Small intestine (tissue), 7 donors: ENCODE measurements at regions not wholly inside any gene's neighbourhood (a gene's known extent, or its start where the extent isn't known, plus 50 kb on each side); places are given as distances from the start of the nearest gene placed in this dataset.

Experiments
- DNase-seq, 2 donors: peaks; one replicate each; pipeline versions ENCODE4 v3.0.0 to v3.0.0-alpha.2; 2013
- FAIRE-seq: peaks from 2 replicates; lab custom pipeline; 2012; peaks lifted over from hg19 to GRCh38; lab: Jason Lieb, UNC
- H3K27ac ChIP-seq, 3 donors: one replicate each; pipeline ENCODE4 v1.5.1; 2013; ENCODE audit warnings: low read length in 2 of 3, mild to moderate bottlenecking in 2 of 3, control low read depth in 1 of 3, inconsistent platforms in 1 of 3, low read depth in 1 of 3, moderate library complexity in 1 of 3
- H3K27me3 ChIP-seq, 3 donors: one replicate each; pipeline ENCODE4 v1.6.1; 2013; ENCODE audit warnings: low read length in 3 of 3, inconsistent platforms in 1 of 3; ENCODE audit not compliant: control insufficient read depth in 3 of 3, insufficient read depth in 3 of 3
- H3K36me3 ChIP-seq, 3 donors: one replicate each; pipeline ENCODE4 v1.6.1; 2013; ENCODE audit warnings: low read length in 3 of 3, inconsistent platforms in 1 of 3, low read depth in 1 of 3, mild to moderate bottlenecking in 1 of 3, moderate library complexity in 1 of 3; ENCODE audit not compliant: control insufficient read depth in 3 of 3, insufficient read depth in 2 of 3
- H3K4me1 ChIP-seq, 3 donors: one replicate each; pipeline ENCODE4 v1.6.1; 2013; ENCODE audit warnings: low read length in 2 of 3, inconsistent platforms in 1 of 3, low read depth in 1 of 3, mild to moderate bottlenecking in 1 of 3, moderate library complexity in 1 of 3; ENCODE audit not compliant: control insufficient read depth in 3 of 3, insufficient read depth in 2 of 3
- H3K4me3 ChIP-seq, 3 donors: one replicate each; pipeline ENCODE4 v1.5.1; 2013; ENCODE audit warnings: low read length in 3 of 3, control low read depth in 1 of 3, inconsistent platforms in 1 of 3, low read depth in 1 of 3, mild to moderate bottlenecking in 1 of 3, moderate library complexity in 1 of 3
- H3K9me3 ChIP-seq, 2 donors: one replicate each; pipeline ENCODE4 v1.6.1; 2013; ENCODE audit warnings: low read depth in 1 of 2, low read length in 1 of 2; ENCODE audit not compliant: control insufficient read depth in 2 of 2, insufficient read depth in 1 of 2
- WGBS, 3 donors: extraction: QIAGEN DNeasy Blood & Tissue Kit; methylation state at CpG; one replicate each; pipeline ENCODE4 v1.1.7; 2013; 5-methylcytosine and 5-hydroxymethylcytosine counted together
- donor health status: healthy with polysubstance abuse.
- donor health status: control.
- donor health status: control.
- donor health status: Bipolar disorder and iron deficiency.
- donor health status: healthy.

DNA sequence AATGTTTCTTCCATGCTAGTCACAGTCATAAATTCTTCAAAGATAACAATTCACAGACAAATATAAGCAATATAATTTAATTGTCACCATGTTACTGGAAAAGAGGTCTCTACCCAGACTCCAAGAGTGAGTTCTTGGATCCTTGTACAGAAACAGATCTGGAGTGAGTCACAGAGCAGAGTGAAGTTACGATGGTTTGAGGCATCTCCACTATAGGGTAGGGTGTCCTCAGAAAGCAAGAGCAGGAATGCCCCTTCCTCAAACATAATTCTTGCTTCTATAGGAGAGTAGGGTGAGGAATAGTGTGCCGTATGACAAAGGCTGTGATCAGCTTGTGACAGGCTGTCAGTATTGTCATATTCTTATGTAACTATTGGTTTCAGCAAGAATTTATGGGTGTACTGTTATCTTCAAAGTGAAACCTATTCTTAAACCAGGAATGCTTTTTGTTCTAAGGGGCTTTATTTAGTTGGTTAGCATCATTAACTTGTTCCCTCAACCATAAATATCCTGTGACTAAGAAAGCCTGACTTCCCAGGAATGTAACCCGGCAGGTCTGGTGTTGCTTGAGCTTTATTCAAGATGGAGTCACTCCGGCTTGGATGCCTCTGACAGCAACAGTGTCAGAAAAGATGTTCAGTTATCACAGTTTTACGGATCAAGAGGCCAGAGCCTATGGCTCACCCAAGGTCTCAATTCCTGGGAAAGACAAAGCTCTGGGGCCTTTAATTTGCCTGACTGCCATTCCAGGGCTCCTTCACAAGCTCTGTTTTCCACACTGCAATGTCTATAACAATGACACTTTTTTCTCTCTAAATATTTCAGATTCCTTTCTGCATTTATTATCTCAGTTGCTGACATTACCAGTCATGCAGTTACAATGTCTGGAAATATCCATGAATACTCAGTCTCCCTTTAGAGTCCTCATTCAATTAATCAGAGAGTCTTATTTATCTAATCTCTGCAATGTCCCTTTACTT is 298.6 kb downstream of the C6orf118 start:
- peaks cover 6 to 13% of the 10 kb centered on the region in 2 donors for H3K9me3 ChIP-seq
- WGBS, 3 donors = 58 to 74% (median 70%) methylated on average over 5 of the region's 5 CpGs
- no peak for FAIRE-seq

DNA sequence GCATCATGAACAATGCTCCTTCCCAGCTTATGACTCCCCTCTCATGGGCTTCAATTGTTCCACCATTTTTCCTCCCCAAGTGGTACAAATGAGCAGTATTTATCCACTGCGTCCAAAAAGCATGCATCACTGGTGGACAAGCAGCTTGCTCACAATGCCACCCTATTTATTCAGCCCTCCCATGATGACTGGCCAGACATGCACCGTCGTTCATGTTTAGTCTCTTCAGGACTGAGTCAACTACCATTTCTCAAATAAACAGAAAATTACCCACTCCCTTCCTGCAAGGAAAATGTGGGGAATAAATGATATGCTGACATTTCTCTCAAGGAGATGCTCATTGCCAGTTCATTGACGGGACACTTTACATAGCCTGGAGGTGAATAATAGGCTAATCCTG is 300.4 kb downstream of the C6orf118 start:
- FAIRE-seq = no peak
- H3K27me3 ChIP-seq = no peaks in the 10 kb centered on the region

More for the DNA sequence above, 298.6 kb downstream of the C6orf118 start:
- Histone ChIP-seq H3K4me1 (no peaks in the 10 kb centered on the region), H3K36me3 (no peaks in the 10 kb centered on the region), H3K27ac (no peak overlapping the region), H3K4me3 (no peak overlapping the region), H3K27me3 (no peaks in the 10 kb centered on the region)
- DNase-seq = no peak

DNA sequence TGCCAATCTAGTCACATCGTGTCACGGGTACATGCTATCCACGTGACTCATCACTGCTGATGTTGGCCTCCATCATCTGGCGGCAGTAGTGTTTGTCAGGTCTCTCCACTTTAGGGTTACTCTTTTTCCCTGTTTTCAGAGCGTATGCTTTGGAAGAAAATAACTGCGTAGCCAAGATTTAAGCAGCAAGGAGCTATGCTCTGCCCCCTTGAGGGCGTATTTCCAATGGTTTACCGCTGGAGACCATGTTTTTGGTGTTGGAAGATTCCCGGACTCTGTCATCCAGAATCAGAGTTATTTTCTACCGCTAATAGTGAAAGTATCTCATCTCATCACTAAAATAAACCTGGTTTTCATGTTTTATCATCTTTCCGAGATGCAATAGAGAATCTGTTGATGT is 306.5 kb downstream of the C6orf118 start:
- H3K9me3 ChIP-seq = peaks cover 6 to 33% of the 10 kb centered on the region in 2 donors
- DNase-seq = no peak
- H3K27me3 ChIP-seq = no peaks in the 10 kb centered on the region
- WGBS, 3 donors = 78% methylated on average over 11 of the region's 11 CpGs
- H3K4me1 ChIP-seq = no peaks in the 10 kb centered on the region
- H3K36me3 ChIP-seq = no peaks in the 10 kb centered on the region
- no peak for FAIRE-seq
- H3K27ac ChIP-seq = no peak overlapping the region
- H3K4me3 ChIP-seq = no peak overlapping the region

More for the DNA sequence above, 300.4 kb downstream of the C6orf118 start:
- Histone ChIP-seq H3K27ac (no peak overlapping the region), H3K4me3 (no peak overlapping the region), H3K36me3 (no peaks in the 10 kb centered on the region), H3K4me1 (no peaks in the 10 kb centered on the region), H3K9me3 (peaks cover 6 to 16% of the 10 kb centered on the region in 2 donors)
- no peak for DNase-seq
- 79 to 88% (median 86%) methylated on average over 4 of the region's 4 CpGs for WGBS, 3 donors

DNA sequence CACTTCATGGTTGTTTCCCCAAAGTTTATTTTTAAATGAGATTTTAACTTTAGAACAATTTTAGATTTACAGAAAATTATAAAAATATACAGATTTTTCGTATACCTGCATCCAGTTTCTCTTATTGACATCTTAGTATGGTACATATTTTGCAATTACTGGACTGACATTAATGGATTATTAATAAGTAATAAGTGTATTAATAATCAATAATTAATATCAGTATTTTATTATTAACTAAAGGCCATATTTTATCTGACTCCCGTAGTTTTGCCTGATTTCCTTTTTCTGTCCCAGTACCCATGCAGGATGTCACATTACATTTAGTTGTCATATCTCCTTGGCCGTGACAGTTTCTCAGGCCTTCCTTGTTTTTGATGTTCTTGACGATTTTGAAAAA is 307.0 kb downstream of the C6orf118 start:
- no peak for FAIRE-seq
- Histone ChIP-seq H3K27ac (no peak overlapping the region), H3K27me3 (no peaks in the 10 kb centered on the region), H3K4me3 (no peak overlapping the region), H3K36me3 (no peaks in the 10 kb centered on the region), H3K9me3 (peaks cover 6 to 33% of the 10 kb centered on the region in 2 donors), H3K4me1 (no peaks in the 10 kb centered on the region)
- no peak for DNase-seq
- WGBS, 3 donors = 80 to 87% (median 83%) methylated on average over 4 of the region's 4 CpGs

DNA sequence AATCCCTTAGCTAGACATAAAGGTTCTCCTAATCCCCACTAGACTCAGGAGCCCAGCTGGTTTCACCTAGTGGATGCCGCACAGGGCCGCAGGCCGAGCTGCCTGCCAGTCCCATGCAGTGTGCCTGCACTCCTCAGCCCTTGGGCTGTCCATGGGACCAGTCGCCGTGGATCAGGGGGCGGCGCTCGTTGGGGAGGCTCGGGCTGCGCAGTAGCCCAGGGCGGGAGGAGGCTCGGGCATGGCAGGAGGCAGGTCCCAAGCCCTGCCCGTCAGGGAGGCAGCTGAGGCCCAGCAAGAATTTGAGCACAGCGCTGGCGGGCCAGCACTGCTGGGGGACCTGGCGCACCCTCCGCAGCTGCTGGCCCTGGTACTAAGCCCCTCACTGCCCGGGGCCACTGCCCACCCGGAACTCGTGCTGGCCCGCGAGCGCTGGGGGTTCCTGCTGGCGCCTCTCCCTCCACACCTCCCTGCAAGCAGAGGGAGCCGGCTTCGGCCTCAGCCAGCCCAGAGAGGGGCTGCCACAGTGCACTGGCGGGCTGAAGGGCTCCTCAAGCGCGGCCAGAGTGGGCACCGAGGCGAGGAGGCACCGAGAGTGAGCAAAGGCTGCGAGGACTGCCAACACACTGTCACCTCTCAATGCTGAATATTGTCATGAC is 307.8 kb downstream of the C6orf118 start:
- no peak for FAIRE-seq

DNA sequence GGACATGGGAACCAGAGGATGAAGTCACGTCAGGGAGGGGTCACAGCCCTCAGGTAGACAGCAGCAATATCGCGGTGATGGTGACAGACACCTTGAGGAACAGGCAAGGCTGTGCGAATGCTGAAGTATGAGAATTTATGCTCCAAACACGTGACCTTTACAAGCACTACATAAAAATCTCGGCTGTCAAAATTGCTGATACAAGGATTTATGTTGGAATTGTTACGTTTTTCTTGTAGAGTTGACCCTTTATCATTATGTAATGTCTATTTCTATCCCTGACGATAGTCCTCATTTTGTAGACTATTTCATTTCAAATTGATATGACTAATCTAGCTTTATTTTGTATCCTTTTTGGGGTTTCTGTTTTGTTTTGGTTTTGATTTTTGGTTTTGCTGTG is 311.1 kb downstream of the C6orf118 start:
- DNase-seq = no peak
- no peaks in the 10 kb centered on the region for H3K27me3 ChIP-seq
- FAIRE-seq = no peak
- H3K9me3 ChIP-seq = peaks cover 5 to 20% of the 10 kb centered on the region in 2 donors
- no peak overlapping the region for H3K4me3 ChIP-seq
- H3K36me3 ChIP-seq = no peaks in the 10 kb centered on the region
- H3K4me1 ChIP-seq = no peaks in the 10 kb centered on the region
- WGBS, 3 donors = 79 to 88% (median 80%) methylated on average over 8 of the region's 8 CpGs
- H3K27ac ChIP-seq = no peak overlapping the region

More for the DNA sequence above, 307.8 kb downstream of the C6orf118 start:
- no peaks in the 10 kb centered on the region for H3K27me3 ChIP-seq
- no peak overlapping the region for H3K27ac ChIP-seq
- peaks cover 7 to 27% of the 10 kb centered on the region in 2 donors for H3K9me3 ChIP-seq
- WGBS, 3 donors = 89 to 94% (median 92%) methylated on average over 25 to 33 of the region's 33 CpGs
- no peaks in the 10 kb centered on the region for H3K4me1 ChIP-seq
- H3K4me3 ChIP-seq = no peak overlapping the region
- DNase-seq = no peak
- no peaks in the 10 kb centered on the region for H3K36me3 ChIP-seq

DNA sequence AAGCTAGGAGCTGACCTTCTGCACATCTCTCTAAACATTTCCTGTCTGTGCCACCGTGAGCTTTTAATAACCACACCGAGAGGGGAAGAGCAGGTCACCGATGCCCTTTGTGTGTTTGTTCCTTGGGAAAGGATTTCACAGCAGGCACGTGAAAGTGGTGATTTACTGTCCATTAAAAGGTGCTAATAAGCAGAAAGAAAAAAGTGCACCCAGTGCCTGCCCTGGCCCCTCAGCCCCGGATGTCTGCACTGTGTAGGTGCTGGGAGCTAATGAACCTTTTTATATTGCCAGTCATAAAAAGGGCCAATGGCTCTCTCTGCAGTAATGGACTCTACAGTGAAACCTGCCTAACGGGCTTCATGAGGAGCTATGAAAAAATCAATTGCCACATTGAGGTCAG is 312.6 kb downstream of the C6orf118 start:
- FAIRE-seq (no peak), DNase-seq (no peak)
- no peaks in the 10 kb centered on the region for H3K27me3 ChIP-seq
- no peaks in the 10 kb centered on the region for H3K4me1 ChIP-seq
- H3K4me3 ChIP-seq = no peak overlapping the region
- H3K27ac ChIP-seq = no peak overlapping the region
- WGBS, 3 donors = 39 to 63% (median 42%) methylated on average over 6 of the region's 6 CpGs
- H3K9me3 ChIP-seq = peaks cover 5 to 15% of the 10 kb centered on the region in 2 donors
- H3K36me3 ChIP-seq = no peaks in the 10 kb centered on the region

DNA sequence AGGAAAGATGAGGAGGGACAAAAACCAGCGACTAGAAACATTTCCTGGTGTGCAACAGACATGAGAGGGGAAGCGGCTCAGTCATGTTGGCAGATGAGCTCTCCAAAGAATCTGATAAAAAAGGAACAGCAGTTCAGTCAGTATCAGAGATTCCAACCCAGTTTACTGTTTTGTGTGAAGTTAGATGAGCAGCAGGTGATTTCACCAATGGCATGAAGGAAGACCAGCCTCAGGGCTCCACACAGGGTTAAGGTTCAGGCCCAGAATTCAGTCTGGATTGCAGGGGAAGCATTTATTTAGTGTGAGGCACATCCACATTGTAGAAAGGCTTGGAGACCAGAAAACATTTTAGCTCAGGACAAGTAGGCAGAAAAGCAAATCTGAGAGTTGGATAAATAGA is 317.8 kb downstream of the C6orf118 start:
- FAIRE-seq = no peak
- Histone ChIP-seq H3K9me3 (no peaks in the 10 kb centered on the region), H3K4me1 (no peaks in the 10 kb centered on the region), H3K4me3 (no peak overlapping the region), H3K27me3 (no peaks in the 10 kb centered on the region), H3K36me3 (no peaks in the 10 kb centered on the region), H3K27ac (no peak overlapping the region)
- WGBS, 3 donors = 62 to 83% (median 66%) methylated on average over 2 of the region's 2 CpGs
- DNase-seq = no peak
